ENCODE measurements at regions not wholly inside any gene's neighbourhood (a gene's known extent, or its start where the extent isn't known, plus 50 kb on each side); places are given as distances from the start of the nearest gene placed in this dataset.

DNA sequence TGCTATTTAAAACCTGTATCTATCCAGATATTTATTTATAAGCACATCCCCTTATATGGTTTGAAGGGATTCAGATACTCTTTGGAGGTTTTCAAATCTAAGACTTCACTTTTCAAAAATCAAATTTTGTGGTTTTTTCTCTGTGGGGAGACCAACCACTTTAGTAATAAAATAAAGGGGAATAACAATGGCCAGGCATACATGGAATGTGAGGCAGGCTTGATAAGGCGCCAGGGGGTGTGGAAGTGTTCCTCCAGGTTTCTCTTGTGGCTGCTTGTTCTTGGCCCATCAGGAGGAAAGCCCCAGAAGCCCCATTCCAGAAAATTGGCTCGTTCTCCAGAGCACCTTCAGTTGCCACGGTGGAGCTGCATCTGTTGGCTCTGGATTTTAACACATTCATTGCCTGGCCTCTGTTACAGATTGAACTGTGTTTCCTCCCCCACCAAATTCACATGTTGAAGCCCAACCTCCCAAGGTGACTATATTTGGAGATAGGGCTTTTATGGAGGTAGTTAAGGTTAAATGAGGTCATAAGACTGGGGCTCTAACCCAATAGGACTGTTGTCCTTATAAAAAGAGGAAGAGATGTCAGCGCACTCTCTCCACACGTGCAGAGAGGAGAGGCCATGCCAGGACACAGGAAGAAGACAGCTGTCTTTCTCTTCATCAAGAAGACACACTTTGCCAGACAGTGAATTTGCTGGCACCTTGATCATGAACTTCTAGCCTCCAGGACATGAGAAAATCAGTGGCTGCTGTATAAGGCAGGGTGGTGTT, 195.9 kb downstream of the TMEM38B start:
- TF ChIP-seq, protein P1, sequence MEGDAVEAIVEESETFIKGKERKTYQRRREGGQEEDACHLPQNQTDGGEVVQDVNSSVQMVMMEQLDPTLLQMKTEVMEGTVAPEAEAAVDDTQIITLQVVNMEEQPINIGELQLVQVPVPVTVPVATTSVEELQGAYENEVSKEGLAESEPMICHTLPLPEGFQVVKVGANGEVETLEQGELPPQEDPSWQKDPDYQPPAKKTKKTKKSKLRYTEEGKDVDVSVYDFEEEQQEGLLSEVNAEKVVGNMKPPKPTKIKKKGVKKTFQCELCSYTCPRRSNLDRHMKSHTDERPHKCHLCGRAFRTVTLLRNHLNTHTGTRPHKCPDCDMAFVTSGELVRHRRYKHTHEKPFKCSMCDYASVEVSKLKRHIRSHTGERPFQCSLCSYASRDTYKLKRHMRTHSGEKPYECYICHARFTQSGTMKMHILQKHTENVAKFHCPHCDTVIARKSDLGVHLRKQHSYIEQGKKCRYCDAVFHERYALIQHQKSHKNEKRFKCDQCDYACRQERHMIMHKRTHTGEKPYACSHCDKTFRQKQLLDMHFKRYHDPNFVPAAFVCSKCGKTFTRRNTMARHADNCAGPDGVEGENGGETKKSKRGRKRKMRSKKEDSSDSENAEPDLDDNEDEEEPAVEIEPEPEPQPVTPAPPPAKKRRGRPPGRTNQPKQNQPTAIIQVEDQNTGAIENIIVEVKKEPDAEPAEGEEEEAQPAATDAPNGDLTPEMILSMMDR (conservative IDR thresholded peaks at IDR 0.05; ENCODE audit: low read depth, low read length), result no peak
- no peak for TF ChIP-seq EZH2phosphoT487 (IDR thresholded peaks at IDR 0.05; ENCODE audit: borderline replicate concordance, low read length)
